Thyroid gland (tissue), 4 donors: ENCODE measurements at regions not wholly inside any gene's neighbourhood (a gene's known extent, or its start where the extent isn't known, plus 50 kb on each side); places are given as distances from the start of the nearest gene placed in this dataset.

Source experiments
- CTCF ChIP-seq, 6 experiments: fragments of 200-600 bp in 3 of 6; fragments of 450-650 bp in 3 of 6; sonication (generic) in 3 of 6; IDR thresholded peaks; one replicate each; pipeline ENCODE4 v1.5.1; 2016 to 2019; ENCODE audit warnings: antibody characterized with exemption in 6 of 6, mild to moderate bottlenecking in 2 of 6, inconsistent platforms in 1 of 6, moderate library complexity in 1 of 6
- POLR2A ChIP-seq, 2 donors: fragments of 450-650 bp; IDR thresholded peaks; one replicate each; pipeline ENCODE4 v1.6.1; 2017; ENCODE audit warnings: antibody characterized with exemption in 2 of 2, mild to moderate bottlenecking in 2 of 2, moderate library complexity in 1 of 2

DNA sequence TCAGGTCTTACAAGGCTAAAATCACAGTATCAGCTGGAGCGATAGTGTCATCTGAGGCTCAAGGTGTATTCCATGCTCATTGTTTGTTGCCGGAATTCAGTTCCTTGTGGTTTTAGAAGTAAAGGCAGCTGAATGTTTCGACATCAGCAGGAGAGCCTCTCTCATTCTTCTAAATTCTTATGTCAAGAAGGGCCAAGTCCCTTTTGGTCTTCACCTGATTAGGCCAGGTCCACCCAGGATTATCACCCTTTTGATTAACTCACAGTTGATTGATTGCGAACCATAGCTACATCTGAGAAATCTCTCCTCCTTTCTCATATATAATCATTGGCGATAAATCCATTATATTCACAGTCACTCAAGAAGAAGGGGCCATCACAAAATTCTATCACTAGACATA lies 806.7 kb upstream of the PRMT6 start:
- TF ChIP-seq CTCF (IDR thresholded peaks at IDR 0.05) (no peak), POLR2A (IDR thresholded peaks at IDR 0.05) (no peak)
